Ovary (tissue), 7 donors: ENCODE measurements at regions not wholly inside any gene's neighbourhood (a gene's known extent, or its start where the extent isn't known, plus 50 kb on each side); places are given as distances from the start of the nearest gene placed in this dataset.
A peak's percentile ranks its signal among the peaks of the same experiment; 100 is the strongest.

Experiments
- DNase-seq, 5 donors: peaks; one replicate each; pipeline ENCODE4 v3.0.0-alpha.2; 2019 to 2020
- H3K27ac ChIP-seq, 2 donors: fragments of 200-600 bp; one replicate each; pipeline versions ENCODE4 v1.5.1 to v1.8.0; 2019 to 2022
- H3K27me3 ChIP-seq: fragments of 200-600 bp; one replicate; pipeline ENCODE4 v1.8.0; 2022
- H3K36me3 ChIP-seq: fragments of 200-600 bp; sonication (generic); one replicate; pipeline ENCODE4 v1.5.1; 2019
- H3K4me1 ChIP-seq: one replicate; pipeline ENCODE4 v1.8.1; 2013; ENCODE audit warnings: mild to moderate bottlenecking, moderate library complexity; ENCODE audit not compliant: insufficient read depth
- H3K4me3 ChIP-seq: fragments of 200-600 bp; sonication (generic); one replicate; pipeline ENCODE4 v1.5.1; 2017
- H3K9me3 ChIP-seq, 2 donors: fragments of 200-600 bp in 1 of 2; sonication (generic) in 1 of 2; one replicate each; pipeline versions ENCODE4 v1.5.1 to v1.8.1; 2013 to 2019; ENCODE audit warnings: mild to moderate bottlenecking in 1 of 2, moderate library complexity in 1 of 2
- EP300 ChIP-seq: sonication (generic); formaldehyde crosslinking; IDR thresholded peaks from one replicate; pipeline ENCODE4 v1.6.1; 2017; ENCODE audit warnings: antibody characterized with exemption
- POLR2A ChIP-seq: fragments of 450-650 bp; IDR thresholded peaks from one replicate; pipeline ENCODE4 v1.6.1; 2017; ENCODE audit warnings: antibody characterized with exemption, mild to moderate bottlenecking, moderate library complexity
- WGBS, 3 donors: extraction: QIAGEN DNeasy Blood & Tissue Kit in 1 of 3; methylation state at CpG; one replicate each; pipeline versions ENCODE4 v1.1.5 to v1.1.7; 2013 to 2017; 5-methylcytosine and 5-hydroxymethylcytosine counted together
- intact Hi-C, 4 donors: fragments of 100-400 bp; cut with DNase I; formaldehyde crosslinking; loops; one replicate each; pipeline versions ENCODE4 v1.11.0 to v1.15.1; 2022 to 2023
- TF ChIP-seq, protein P1 (sequence below), 3 donors: fragments of 450-650 bp in 2 of 3; fragments of 200-600 bp in 1 of 3; IDR thresholded peaks; one replicate each; pipeline versions ENCODE4 v1.5.1 to v1.8.0; 2016 to 2022; ENCODE audit warnings: antibody characterized with exemption in 3 of 3, mild to moderate bottlenecking in 1 of 3
- donor health status: DM: no; HTN: no; CAD: no; lungs with moderate emphysema.
- donor health status: DM: no; HTN: no; CAD: no.
- donor health status: Bipolar disorder and iron deficiency.
- donor health status: DM: no; HTN: no; CAD: no.
- donor health status: DM: yes; HTN: yes; CAD: no.

DNA sequence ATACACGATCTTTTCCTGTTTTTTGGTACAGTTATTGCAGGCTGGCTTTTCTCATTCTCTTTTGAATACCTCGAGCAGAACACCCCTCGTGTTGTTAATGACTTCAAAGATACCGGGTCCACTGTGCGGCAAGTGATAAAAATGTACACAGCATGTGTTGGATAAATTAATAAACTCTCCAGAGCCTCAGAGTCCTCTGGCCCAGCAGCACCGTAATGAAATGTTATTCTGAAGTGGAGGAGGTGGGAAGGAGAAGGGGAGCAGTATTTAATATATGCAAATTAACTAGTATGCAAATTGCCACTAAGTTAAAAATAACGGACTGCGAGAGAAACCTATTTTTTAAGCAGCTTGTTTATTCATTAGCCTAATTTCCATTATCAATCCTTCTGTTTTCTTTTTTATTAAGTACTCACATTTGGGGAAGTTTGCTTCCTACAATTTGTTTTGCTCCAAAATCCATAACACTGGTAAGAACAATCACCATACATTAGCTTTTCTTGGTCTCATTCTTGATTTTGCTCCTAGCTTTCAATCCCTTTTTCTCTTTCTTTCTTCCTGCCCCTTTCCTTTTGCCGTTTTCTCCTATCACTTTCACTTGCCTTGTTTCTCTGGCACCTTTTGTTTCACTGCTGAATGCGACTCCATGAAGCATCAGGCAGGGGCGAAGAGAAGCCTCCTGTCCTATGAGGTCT lies 462.3 kb upstream of the PPP2R3A start:
- no peak overlapping the region for H3K27ac ChIP-seq
- H3K27me3 ChIP-seq = no peaks in the 10 kb centered on the region
- TF ChIP-seq, protein P1, sequence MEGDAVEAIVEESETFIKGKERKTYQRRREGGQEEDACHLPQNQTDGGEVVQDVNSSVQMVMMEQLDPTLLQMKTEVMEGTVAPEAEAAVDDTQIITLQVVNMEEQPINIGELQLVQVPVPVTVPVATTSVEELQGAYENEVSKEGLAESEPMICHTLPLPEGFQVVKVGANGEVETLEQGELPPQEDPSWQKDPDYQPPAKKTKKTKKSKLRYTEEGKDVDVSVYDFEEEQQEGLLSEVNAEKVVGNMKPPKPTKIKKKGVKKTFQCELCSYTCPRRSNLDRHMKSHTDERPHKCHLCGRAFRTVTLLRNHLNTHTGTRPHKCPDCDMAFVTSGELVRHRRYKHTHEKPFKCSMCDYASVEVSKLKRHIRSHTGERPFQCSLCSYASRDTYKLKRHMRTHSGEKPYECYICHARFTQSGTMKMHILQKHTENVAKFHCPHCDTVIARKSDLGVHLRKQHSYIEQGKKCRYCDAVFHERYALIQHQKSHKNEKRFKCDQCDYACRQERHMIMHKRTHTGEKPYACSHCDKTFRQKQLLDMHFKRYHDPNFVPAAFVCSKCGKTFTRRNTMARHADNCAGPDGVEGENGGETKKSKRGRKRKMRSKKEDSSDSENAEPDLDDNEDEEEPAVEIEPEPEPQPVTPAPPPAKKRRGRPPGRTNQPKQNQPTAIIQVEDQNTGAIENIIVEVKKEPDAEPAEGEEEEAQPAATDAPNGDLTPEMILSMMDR (IDR thresholded peaks at IDR 0.05) = no peak
- TF ChIP-seq POLR2A (no peak), EP300 (no peak)
- H3K36me3 ChIP-seq = no peaks in the 10 kb centered on the region
- H3K4me1 ChIP-seq = peaks cover 3% of the 10 kb centered on the region
- no peaks in the 10 kb centered on the region for H3K9me3 ChIP-seq
- DNase-seq = no peak
- intact Hi-C loops = no loop called here
- 40 to 57% (median 44%) methylated on average over 11 of the region's 11 CpGs for WGBS, 3 donors
- no peak overlapping the region for H3K4me3 ChIP-seq

DNA sequence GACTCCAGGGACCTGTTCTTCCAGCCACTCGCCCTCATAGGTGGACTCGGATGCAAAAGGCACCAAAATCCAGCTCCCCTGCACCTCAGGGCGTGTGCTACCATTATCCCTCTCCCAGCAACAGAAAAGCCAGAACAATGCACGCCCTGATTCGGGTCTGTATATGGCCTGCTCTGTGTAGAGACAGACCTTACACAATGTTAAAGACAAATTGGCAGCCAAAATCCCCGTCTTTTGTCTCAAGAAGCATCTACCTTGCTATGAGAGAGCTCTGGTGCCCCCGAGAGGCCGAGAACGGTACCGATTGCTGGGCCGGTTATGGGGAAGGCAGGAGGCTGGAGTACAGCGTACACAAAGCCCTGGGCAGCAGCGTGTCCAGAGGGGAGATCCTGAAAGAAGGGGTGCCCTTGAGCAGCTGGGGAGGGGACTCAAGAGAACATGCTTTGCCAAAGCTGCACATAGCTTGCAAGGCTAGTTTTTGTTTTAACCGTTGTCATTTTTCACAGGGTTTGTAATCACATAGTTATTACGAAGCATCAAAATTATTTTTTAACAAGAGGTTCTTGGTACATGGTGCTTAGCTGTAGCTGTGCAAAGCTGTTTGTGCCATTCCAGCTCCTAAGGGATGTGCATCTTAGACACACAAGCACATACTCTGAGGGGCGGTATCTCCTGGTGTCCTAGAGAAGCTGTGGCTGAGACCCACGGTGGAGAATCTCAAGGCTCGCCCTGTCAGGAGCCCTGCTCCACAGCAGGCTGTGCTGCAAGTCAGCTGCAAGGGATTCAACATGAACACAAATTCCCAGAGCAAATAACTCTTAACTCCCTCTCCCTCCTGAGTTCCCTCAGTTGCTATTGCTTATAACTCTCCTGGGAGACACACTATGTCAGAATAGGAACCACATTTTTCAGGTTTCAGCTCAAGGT lies 461.5 kb upstream of the PPP2R3A start:
- TF ChIP-seq, protein P1 (IDR thresholded peaks at IDR 0.05) = no peak
- TF ChIP-seq EP300 (no peak), POLR2A (no peak)
- Histone ChIP-seq H3K36me3 (no peaks in the 10 kb centered on the region), H3K27me3 (no peaks in the 10 kb centered on the region), H3K4me3 (no peak overlapping the region), H3K27ac (no peak overlapping the region), H3K4me1 (peaks cover 3% of the 10 kb centered on the region), H3K9me3 (no peaks in the 10 kb centered on the region)
- intact Hi-C loops = no loop called here
- peak in 2 of 5 donors; percentile 29 to 42 for DNase-seq
- WGBS, 3 donors = 20 to 26% (median 23%) methylated on average over 18 of the region's 18 CpGs

DNA sequence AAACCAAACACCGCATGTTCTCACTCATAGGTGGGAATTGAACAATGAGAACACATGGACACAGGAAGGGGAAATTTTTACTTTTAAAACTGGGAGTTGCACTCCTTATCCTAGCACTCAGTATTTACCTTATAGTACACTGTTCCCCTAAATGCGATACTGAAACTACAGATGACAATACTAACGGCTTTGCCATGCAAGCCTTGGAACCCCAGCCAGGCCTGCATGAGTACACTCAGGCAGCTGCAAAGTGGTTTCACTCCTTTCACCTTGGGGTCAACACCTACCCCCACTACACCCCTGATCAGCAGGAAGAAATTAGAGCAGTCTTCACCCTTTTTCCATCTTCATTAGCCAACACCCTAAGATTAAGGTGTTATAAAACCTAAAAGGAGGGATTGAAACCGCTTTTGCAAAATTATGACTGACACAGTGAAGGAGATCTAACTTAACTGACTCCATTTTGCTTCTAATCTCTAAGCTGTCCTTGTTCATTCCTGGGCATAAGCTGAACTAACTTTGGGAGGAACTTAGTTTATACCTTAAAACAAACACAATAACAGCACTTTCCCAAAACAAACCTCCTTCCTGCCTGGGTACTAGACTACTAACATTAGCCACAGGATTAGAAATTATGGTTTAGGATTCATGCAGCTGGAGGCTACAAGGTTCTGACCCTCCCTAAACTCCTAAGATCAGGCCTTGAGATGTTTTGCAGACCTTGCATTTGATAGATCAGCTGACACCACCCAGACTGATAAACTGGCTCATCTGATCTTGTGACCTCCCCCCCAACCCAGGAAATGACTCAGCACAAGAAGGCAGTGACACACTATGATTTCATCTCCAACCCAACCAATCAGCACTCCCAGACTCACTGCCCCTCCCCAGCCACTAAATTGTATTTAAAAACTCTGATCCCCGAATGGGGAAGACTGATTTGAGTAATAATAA lies 452.1 kb upstream of the PPP2R3A start:
- WGBS, 3 donors = 79 to 86% (median 79%) methylated on average over 5 of the region's 5 CpGs

More for the DNA sequence above, 452.1 kb upstream of the PPP2R3A start:
- H3K27me3 ChIP-seq = no peaks in the 10 kb centered on the region
- H3K4me1 ChIP-seq = no peaks in the 10 kb centered on the region
- no peaks in the 10 kb centered on the region for H3K9me3 ChIP-seq
- no peak overlapping the region for H3K4me3 ChIP-seq
- intact Hi-C loops = no loop called here
- no peak for DNase-seq
- TF ChIP-seq EP300 = no peak
- TF ChIP-seq, protein P1 (IDR thresholded peaks at IDR 0.05) = no peak
- no peaks in the 10 kb centered on the region for H3K36me3 ChIP-seq
- H3K27ac ChIP-seq = no peak overlapping the region
